Liver (tissue), 8 donors: ENCODE measurements at regions not wholly inside any gene's neighbourhood (a gene's known extent, or its start where the extent isn't known, plus 50 kb on each side); places are given as distances from the start of the nearest gene placed in this dataset.

ENCODE experiments used
- DNase-seq: peaks from one replicate; pipeline ENCODE4 v3.0.0-alpha.2; 2017; ENCODE audit warnings: low spot score
- H3K27ac ChIP-seq, 2 donors: one replicate each; pipeline ENCODE4 v1.7.0; 2013; ENCODE audit warnings: inconsistent platforms in 2 of 2, low read length in 2 of 2, control low read depth in 1 of 2, low read depth in 1 of 2, mild to moderate bottlenecking in 1 of 2
- H3K27me3 ChIP-seq, 4 donors: one replicate each; pipeline versions ENCODE4 v1.6.1 to v1.7.0; 2013; ENCODE audit warnings: low read length in 3 of 4, inconsistent platforms in 1 of 4, mild to moderate bottlenecking in 1 of 4, moderate library complexity in 1 of 4; ENCODE audit not compliant: control insufficient read depth in 4 of 4, insufficient read depth in 4 of 4
- H3K36me3 ChIP-seq, 4 donors: one replicate each; pipeline versions ENCODE4 v1.6.1 to v1.7.0; 2013; ENCODE audit warnings: low read length in 3 of 4, mild to moderate bottlenecking in 3 of 4, low read depth in 1 of 4, moderate library complexity in 1 of 4; ENCODE audit not compliant: control insufficient read depth in 4 of 4, insufficient read depth in 3 of 4
- H3K4me1 ChIP-seq, 4 donors: one replicate each; pipeline versions ENCODE4 v1.6.1 to v1.7.0; 2013; ENCODE audit warnings: low read length in 3 of 4, mild to moderate bottlenecking in 3 of 4, moderate library complexity in 1 of 4; ENCODE audit not compliant: control insufficient read depth in 4 of 4, insufficient read depth in 4 of 4
- H3K4me3 ChIP-seq, 3 donors: one replicate each; pipeline versions ENCODE4 v1.6.1 to v1.7.0; 2013; ENCODE audit warnings: low read length in 3 of 3, control low read depth in 1 of 3, low read depth in 1 of 3, mild to moderate bottlenecking in 1 of 3
- H3K9ac ChIP-seq, 2 donors: one replicate each; pipeline ENCODE4 v1.7.0; 2013; ENCODE audit warnings: low read length in 2 of 2, mild to moderate bottlenecking in 2 of 2, moderate library complexity in 2 of 2, control low read depth in 1 of 2, low read depth in 1 of 2
- H3K9me3 ChIP-seq, 4 donors: one replicate each; pipeline versions ENCODE4 v1.6.1 to v1.7.0; 2013; ENCODE audit warnings: low read length in 3 of 4; ENCODE audit not compliant: control insufficient read depth in 4 of 4
- EGR1 ChIP-seq, 2 donors: IDR thresholded peaks; 2 replicates each; pipeline ENCODE4 v1.6.1; 2016 to 2018; ENCODE audit warnings: antibody characterized with exemption in 2 of 2, low read depth in 2 of 2
- FOXA1 ChIP-seq: IDR thresholded peaks from 2 replicates; pipeline ENCODE4 v1.6.1; 2016; ENCODE audit warnings: antibody characterized with exemption
- FOXA2 ChIP-seq: IDR thresholded peaks from 2 replicates; pipeline ENCODE4 v1.6.1; 2016; ENCODE audit warnings: antibody characterized with exemption
- GABPA ChIP-seq, 2 donors: IDR thresholded peaks in 1 of 2; conservative IDR thresholded peaks in 1 of 2; 2 replicates each; pipeline ENCODE4 v1.6.1; 2016; ENCODE audit warnings: antibody characterized with exemption in 2 of 2, mild to moderate bottlenecking in 1 of 2, moderate library complexity in 1 of 2
- HNF4A ChIP-seq, 2 donors: conservative IDR thresholded peaks; 2 replicates each; pipeline ENCODE4 v1.6.1; 2016; ENCODE audit warnings: antibody characterized with exemption in 2 of 2, mild to moderate bottlenecking in 2 of 2
- HNF4G ChIP-seq: IDR thresholded peaks from 2 replicates; pipeline ENCODE4 v1.6.1; 2016; ENCODE audit warnings: antibody characterized with exemption
- JUND ChIP-seq, 2 donors: IDR thresholded peaks; 2 replicates each; pipeline ENCODE4 v1.6.1; 2016; ENCODE audit warnings: antibody characterized with exemption in 2 of 2
- MAX ChIP-seq: IDR thresholded peaks from 2 replicates; pipeline ENCODE4 v1.6.1; 2016; ENCODE audit warnings: antibody characterized with exemption
- NR2F2 ChIP-seq: IDR thresholded peaks from 2 replicates; pipeline ENCODE4 v1.6.1; 2016; ENCODE audit warnings: antibody characterized with exemption
- RAD21 ChIP-seq, 2 donors: IDR thresholded peaks; 2 replicates each; pipeline ENCODE4 v1.6.1; 2016; ENCODE audit warnings: antibody characterized with exemption in 2 of 2, mild to moderate bottlenecking in 2 of 2
- RXRA ChIP-seq, 2 donors: IDR thresholded peaks; 2 replicates each; pipeline ENCODE4 v1.6.1; 2017 to 2018; ENCODE audit warnings: antibody characterized with exemption in 2 of 2, mild to moderate bottlenecking in 1 of 2
- SP1 ChIP-seq: IDR thresholded peaks from 2 replicates; pipeline ENCODE4 v1.6.1; 2018; ENCODE audit warnings: antibody characterized with exemption, mild to moderate bottlenecking
- TAF1 ChIP-seq: conservative IDR thresholded peaks from 2 replicates; pipeline ENCODE4 v1.6.1; 2016; ENCODE audit warnings: antibody characterized with exemption, mild to moderate bottlenecking
- YY1 ChIP-seq: IDR thresholded peaks from 2 replicates; pipeline ENCODE4 v1.6.1; 2016; ENCODE audit warnings: antibody characterized with exemption, mild to moderate bottlenecking
- WGBS: extraction: QIAGEN DNeasy Blood & Tissue Kit; methylation state at CpG from one replicate; pipeline ENCODE4 v1.1.7; 2013; 5-methylcytosine and 5-hydroxymethylcytosine counted together
- TF ChIP-seq, protein P1 (sequence below): IDR thresholded peaks from 2 replicates; pipeline ENCODE4 v1.6.1; 2016; ENCODE audit warnings: antibody characterized with exemption
- TF ChIP-seq, protein P2 (sequence below): IDR thresholded peaks from 2 replicates; pipeline ENCODE4 v1.6.1; 2016; ENCODE audit warnings: antibody characterized with exemption
- TF ChIP-seq, protein P3 (sequence below): fragments of 150-350 bp; IDR thresholded peaks from 2 replicates; pipeline ENCODE4 v1.5.1; 2017; ENCODE audit warnings: improper control_type of control experiment, low read depth, low read length; ENCODE audit not compliant: missing input control
- donor health status: healthy.
- donor health status: healthy.
- donor health status: healthy.
- donor health status: healthy.
- donor health status: healthy.

- Histone ChIP-seq H3K4me1 (no peaks in the 10 kb centered on the region), H3K4me3 (no peak overlapping the region), H3K27ac (no peak overlapping the region), H3K36me3 (no peaks in the 10 kb centered on the region), H3K9ac (no peak overlapping the region), H3K27me3 (no peaks in the 10 kb centered on the region), H3K9me3 (no peaks in the 10 kb centered on the region)
- TF ChIP-seq TAF1 (no peak), HNF4G (no peak), MAX (no peak), EGR1 (IDR thresholded peaks at IDR 0.05; ENCODE audit: low read depth in 2 of 2) (no peak), GABPA (IDR thresholded peaks at IDR 0.05 in 1 of 2, conservative IDR thresholded peaks at IDR 0.05 in 1 of 2) (no peak), FOXA2 (no peak), JUND (IDR thresholded peaks at IDR 0.05) (no peak), FOXA1 (no peak), HNF4A (conservative IDR thresholded peaks at IDR 0.05) (no peak), YY1 (no peak)
- TF ChIP-seq, protein P1, sequence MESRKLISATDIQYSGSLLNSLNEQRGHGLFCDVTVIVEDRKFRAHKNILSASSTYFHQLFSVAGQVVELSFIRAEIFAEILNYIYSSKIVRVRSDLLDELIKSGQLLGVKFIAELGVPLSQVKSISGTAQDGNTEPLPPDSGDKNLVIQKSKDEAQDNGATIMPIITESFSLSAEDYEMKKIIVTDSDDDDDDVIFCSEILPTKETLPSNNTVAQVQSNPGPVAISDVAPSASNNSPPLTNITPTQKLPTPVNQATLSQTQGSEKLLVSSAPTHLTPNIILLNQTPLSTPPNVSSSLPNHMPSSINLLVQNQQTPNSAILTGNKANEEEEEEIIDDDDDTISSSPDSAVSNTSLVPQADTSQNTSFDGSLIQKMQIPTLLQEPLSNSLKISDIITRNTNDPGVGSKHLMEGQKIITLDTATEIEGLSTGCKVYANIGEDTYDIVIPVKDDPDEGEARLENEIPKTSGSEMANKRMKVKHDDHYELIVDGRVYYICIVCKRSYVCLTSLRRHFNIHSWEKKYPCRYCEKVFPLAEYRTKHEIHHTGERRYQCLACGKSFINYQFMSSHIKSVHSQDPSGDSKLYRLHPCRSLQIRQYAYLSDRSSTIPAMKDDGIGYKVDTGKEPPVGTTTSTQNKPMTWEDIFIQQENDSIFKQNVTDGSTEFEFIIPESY = no peak
- TF ChIP-seq, protein P2, sequence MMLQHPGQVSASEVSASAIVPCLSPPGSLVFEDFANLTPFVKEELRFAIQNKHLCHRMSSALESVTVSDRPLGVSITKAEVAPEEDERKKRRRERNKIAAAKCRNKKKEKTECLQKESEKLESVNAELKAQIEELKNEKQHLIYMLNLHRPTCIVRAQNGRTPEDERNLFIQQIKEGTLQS = no peak
- TF ChIP-seq, protein P3, sequence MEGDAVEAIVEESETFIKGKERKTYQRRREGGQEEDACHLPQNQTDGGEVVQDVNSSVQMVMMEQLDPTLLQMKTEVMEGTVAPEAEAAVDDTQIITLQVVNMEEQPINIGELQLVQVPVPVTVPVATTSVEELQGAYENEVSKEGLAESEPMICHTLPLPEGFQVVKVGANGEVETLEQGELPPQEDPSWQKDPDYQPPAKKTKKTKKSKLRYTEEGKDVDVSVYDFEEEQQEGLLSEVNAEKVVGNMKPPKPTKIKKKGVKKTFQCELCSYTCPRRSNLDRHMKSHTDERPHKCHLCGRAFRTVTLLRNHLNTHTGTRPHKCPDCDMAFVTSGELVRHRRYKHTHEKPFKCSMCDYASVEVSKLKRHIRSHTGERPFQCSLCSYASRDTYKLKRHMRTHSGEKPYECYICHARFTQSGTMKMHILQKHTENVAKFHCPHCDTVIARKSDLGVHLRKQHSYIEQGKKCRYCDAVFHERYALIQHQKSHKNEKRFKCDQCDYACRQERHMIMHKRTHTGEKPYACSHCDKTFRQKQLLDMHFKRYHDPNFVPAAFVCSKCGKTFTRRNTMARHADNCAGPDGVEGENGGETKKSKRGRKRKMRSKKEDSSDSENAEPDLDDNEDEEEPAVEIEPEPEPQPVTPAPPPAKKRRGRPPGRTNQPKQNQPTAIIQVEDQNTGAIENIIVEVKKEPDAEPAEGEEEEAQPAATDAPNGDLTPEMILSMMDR = no peak
- no peak for DNase-seq
Observed at GRCh38 chr3:117788061-117788460, 1078.5 kb downstream of the TUSC7 start.

GRCh38 chr3:117788506-117788905, 1078.9 kb downstream of the TUSC7 start:
- no peak overlapping the region for H3K27ac ChIP-seq
- no peak overlapping the region for H3K9ac ChIP-seq
- no peaks in the 10 kb centered on the region for H3K27me3 ChIP-seq
- H3K36me3 ChIP-seq = no peaks in the 10 kb centered on the region
- DNase-seq = no peak
- no peaks in the 10 kb centered on the region for H3K9me3 ChIP-seq
- WGBS = 75% methylated on average over 3 of the region's 3 CpGs
- TF ChIP-seq, protein P1 = no peak
- TF ChIP-seq HNF4A (conservative IDR thresholded peaks at IDR 0.05) (no peak), FOXA2 (no peak), TAF1 (no peak), MAX (no peak), HNF4G (no peak), FOXA1 (no peak), NR2F2 (no peak), SP1 (no peak), RAD21 (IDR thresholded peaks at IDR 0.05) (no peak), RXRA (IDR thresholded peaks at IDR 0.05) (no peak), YY1 (no peak)
- TF ChIP-seq, protein P3 = no peak
- no peak overlapping the region for H3K4me3 ChIP-seq
- H3K4me1 ChIP-seq = no peaks in the 10 kb centered on the region
